Trophoblast cell (in vitro differentiated cells and primary cell): ENCODE measurements at regions not wholly inside any gene's neighbourhood (a gene's known extent, or its start where the extent isn't known, plus 50 kb on each side); places are given as distances from the start of the nearest gene placed in this dataset.

Experiments
- DNase-seq, 2 donors: peaks; one replicate each; pipeline ENCODE4 v3.0.0-alpha.2; 2016
- H2AFZ ChIP-seq: 2 replicates; pipeline ENCODE4 v1.6.1; 2013; ENCODE audit warnings: low read length, moderate library complexity, mild to moderate bottlenecking; ENCODE audit not compliant: insufficient read depth, poor library complexity
- H2AK5ac ChIP-seq: 2 replicates; pipeline ENCODE4 v1.6.1; 2013; ENCODE audit warnings: mild to moderate bottlenecking, low read length
- H2BK120ac ChIP-seq: 2 replicates; pipeline ENCODE4 v1.6.1; 2013; ENCODE audit warnings: low read length, mild to moderate bottlenecking, moderate library complexity; ENCODE audit not compliant: insufficient read depth, poor library complexity
- H2BK12ac ChIP-seq: 2 replicates; pipeline ENCODE4 v1.6.1; 2013; ENCODE audit warnings: mild to moderate bottlenecking, low read length, moderate library complexity
- H2BK5ac ChIP-seq: 2 replicates; pipeline ENCODE4 v1.6.1; 2013; ENCODE audit warnings: low read length, low read depth, moderate library complexity, mild to moderate bottlenecking; ENCODE audit not compliant: poor library complexity
- H3K14ac ChIP-seq: 2 replicates; pipeline ENCODE4 v1.6.1; 2013; ENCODE audit warnings: mild to moderate bottlenecking, low read length
- H3K18ac ChIP-seq: 2 replicates; pipeline ENCODE4 v1.6.1; 2013; ENCODE audit warnings: mild to moderate bottlenecking, low read length
- H3K23ac ChIP-seq: 2 replicates; pipeline ENCODE4 v1.6.1; 2013; ENCODE audit warnings: low read length
- H3K27ac ChIP-seq: 2 replicates; pipeline ENCODE4 v1.5.1; 2013; ENCODE audit warnings: low read depth, mild to moderate bottlenecking, inconsistent platforms, low read length, moderate library complexity
- H3K27me3 ChIP-seq: 2 replicates; pipeline ENCODE4 v1.6.1; 2013; ENCODE audit warnings: inconsistent platforms, mild to moderate bottlenecking, low read length, moderate library complexity; ENCODE audit not compliant: insufficient read depth
- H3K36me3 ChIP-seq, 2 experiments: 1 replicate in 1 of 2; 2 replicates in 1 of 2; pipeline ENCODE4 v1.6.1; 2013; ENCODE audit warnings: low read length in 2 of 2, mild to moderate bottlenecking in 2 of 2, moderate library complexity in 1 of 2; ENCODE audit not compliant: insufficient read depth in 2 of 2, control insufficient read depth in 1 of 2
- H3K4ac ChIP-seq: 2 replicates; pipeline ENCODE4 v1.6.1; 2013; ENCODE audit warnings: low read depth, mild to moderate bottlenecking, low read length, moderate library complexity
- H3K4me1 ChIP-seq, 2 experiments: 1 replicate in 1 of 2; 2 replicates in 1 of 2; pipeline ENCODE4 v1.6.1; 2013; ENCODE audit warnings: low read length in 2 of 2, mild to moderate bottlenecking in 2 of 2, moderate library complexity in 1 of 2; ENCODE audit not compliant: insufficient read depth in 2 of 2, control insufficient read depth in 1 of 2
- H3K4me2 ChIP-seq: 2 replicates; pipeline ENCODE4 v1.6.1; 2013; ENCODE audit warnings: inconsistent platforms, mild to moderate bottlenecking, low read length, moderate library complexity
- H3K4me3 ChIP-seq: 2 replicates; pipeline ENCODE4 v1.5.1; 2013; ENCODE audit warnings: mild to moderate bottlenecking, low read depth, low read length, inconsistent platforms
- H3K79me1 ChIP-seq: one replicate; pipeline ENCODE4 v1.6.1; 2013; ENCODE audit warnings: low read length
- H3K79me2 ChIP-seq: 2 replicates; pipeline ENCODE4 v1.6.1; 2013; ENCODE audit warnings: low read length, mild to moderate bottlenecking; ENCODE audit not compliant: control insufficient read depth, insufficient read depth, poor library complexity
- H3K9ac ChIP-seq: 2 replicates; pipeline ENCODE4 v1.6.1; 2013; ENCODE audit warnings: mild to moderate bottlenecking, low read length
- H3K9me3 ChIP-seq: 2 replicates; pipeline ENCODE4 v1.6.1; 2013; ENCODE audit warnings: low read depth, mild to moderate bottlenecking, control low read depth, inconsistent platforms, low read length; ENCODE audit not compliant: insufficient read depth
- H4K12ac ChIP-seq: 2 replicates; pipeline ENCODE4 v1.6.1; 2013; ENCODE audit warnings: low read depth, mild to moderate bottlenecking, low read length, moderate library complexity
- H4K8ac ChIP-seq: 2 replicates; pipeline ENCODE4 v1.6.1; 2013; ENCODE audit warnings: low read depth, mild to moderate bottlenecking, low read length, moderate library complexity
- H4K91ac ChIP-seq: one replicate; pipeline ENCODE4 v1.6.1; 2013; ENCODE audit warnings: low read depth, mild to moderate bottlenecking, low read length, moderate library complexity
- WGBS: extraction: QIAGEN DNeasy Blood & Tissue Kit; methylation state at CpG from one replicate; pipeline ENCODE4 v1.1.7; 2013; ENCODE audit warnings: missing lambda C conversion rate; ENCODE audit not compliant: insufficient read length, insufficient coverage; ENCODE audit errors: extremely low coverage; 5-methylcytosine and 5-hydroxymethylcytosine counted together

GRCh38 chr18:75546964-75547363, 119.5 kb upstream of the SMIM21 start:
- H2BK12ac ChIP-seq: no peak overlapping the region
- no peak for DNase-seq
- H3K9me3 ChIP-seq: peaks cover 2% of the 10 kb centered on the region
- H3K14ac ChIP-seq: no peak overlapping the region
- H4K12ac ChIP-seq: no peak overlapping the region
- no peaks in the 10 kb centered on the region for H3K4me1 ChIP-seq
- H2BK5ac ChIP-seq: no peak overlapping the region
- WGBS: no CpG with 5 or more reads among the region's 7 CpGs
- H2BK120ac ChIP-seq: no peak overlapping the region
- H3K4ac ChIP-seq: no peak overlapping the region
- H4K91ac ChIP-seq: no peak overlapping the region
- H3K9ac ChIP-seq: no peak overlapping the region
- no peaks in the 10 kb centered on the region for H3K79me1 ChIP-seq
- no peaks in the 10 kb centered on the region for H3K79me2 ChIP-seq
- H4K8ac ChIP-seq: no peak overlapping the region
- H2AK5ac ChIP-seq: no peak overlapping the region
- no peak overlapping the region for H3K18ac ChIP-seq
- H3K4me3 ChIP-seq: no peak overlapping the region
- H3K36me3 ChIP-seq: no peaks in the 10 kb centered on the region
- H3K4me2 ChIP-seq: no peak overlapping the region
- H2AFZ ChIP-seq: no peak overlapping the region
- no peaks in the 10 kb centered on the region for H3K27me3 ChIP-seq
- H3K27ac ChIP-seq: no peak overlapping the region
- no peak overlapping the region for H3K23ac ChIP-seq

GRCh38 chr18:75545189-75545588, 117.7 kb upstream of the SMIM21 start:
- H3K18ac ChIP-seq: no peak overlapping the region
- no peaks in the 10 kb centered on the region for H3K36me3 ChIP-seq
- H3K79me1 ChIP-seq: no peaks in the 10 kb centered on the region
- WGBS: no CpG with 5 or more reads among the region's 6 CpGs
- no peak overlapping the region for H3K14ac ChIP-seq
- no peak overlapping the region for H3K4me2 ChIP-seq
- H3K9me3 ChIP-seq: peaks cover 2% of the 10 kb centered on the region
- H4K91ac ChIP-seq: no peak overlapping the region
- no peaks in the 10 kb centered on the region for H3K27me3 ChIP-seq
- H2BK12ac ChIP-seq: no peak overlapping the region
- H3K79me2 ChIP-seq: no peaks in the 10 kb centered on the region
- no peak overlapping the region for H3K4me3 ChIP-seq
- no peak overlapping the region for H2AK5ac ChIP-seq
- H2BK5ac ChIP-seq: no peak overlapping the region
- no peak overlapping the region for H3K9ac ChIP-seq
- no peak overlapping the region for H4K8ac ChIP-seq
- H3K23ac ChIP-seq: no peak overlapping the region
- H3K27ac ChIP-seq: no peak overlapping the region
- no peak overlapping the region for H2BK120ac ChIP-seq
- H3K4me1 ChIP-seq: no peaks in the 10 kb centered on the region
- H3K4ac ChIP-seq: no peak overlapping the region
- H4K12ac ChIP-seq: no peak overlapping the region
- no peak for DNase-seq
- no peak overlapping the region for H2AFZ ChIP-seq

GRCh38 chr18:75544496-75544895, 117.0 kb upstream of the SMIM21 start:
- H4K91ac ChIP-seq: no peak overlapping the region

GRCh38 chr18:75544051-75544481, 116.6 kb upstream of the SMIM21 start:
- Histone ChIP-seq H4K91ac (no peak overlapping the region), H3K27me3 (no peaks in the 10 kb centered on the region), H3K27ac (no peak overlapping the region), H3K4me3 (no peak overlapping the region), H2AK5ac (no peak overlapping the region), H3K79me1 (no peaks in the 10 kb centered on the region), H2AFZ (no peak overlapping the region), H2BK5ac (no peak overlapping the region), H3K4me2 (no peak overlapping the region), H3K23ac (no peak overlapping the region), H2BK120ac (no peak overlapping the region), H2BK12ac (no peak overlapping the region), H3K9me3 (peaks cover 2% of the 10 kb centered on the region), H3K9ac (no peak overlapping the region), H3K18ac (no peak overlapping the region), H3K14ac (no peak overlapping the region), H3K79me2 (no peaks in the 10 kb centered on the region), H3K36me3 (no peaks in the 10 kb centered on the region), H3K4ac (no peak overlapping the region), H4K12ac (no peak overlapping the region), H4K8ac (no peak overlapping the region), H3K4me1 (no peaks in the 10 kb centered on the region)
- no CpG with 5 or more reads among the region's 10 CpGs for WGBS
- DNase-seq: no peak

More at GRCh38 chr18:75544496-75544895, 117.0 kb upstream of the SMIM21 start:
- Histone ChIP-seq H3K14ac (no peak overlapping the region), H3K4ac (no peak overlapping the region), H3K27me3 (no peaks in the 10 kb centered on the region), H3K18ac (no peak overlapping the region), H3K9ac (no peak overlapping the region), H3K4me2 (no peak overlapping the region), H3K4me1 (no peaks in the 10 kb centered on the region), H3K79me1 (no peaks in the 10 kb centered on the region), H3K4me3 (no peak overlapping the region), H3K27ac (no peak overlapping the region), H4K8ac (no peak overlapping the region), H3K79me2 (no peaks in the 10 kb centered on the region), H2BK12ac (no peak overlapping the region), H3K36me3 (no peaks in the 10 kb centered on the region), H3K23ac (no peak overlapping the region), H3K9me3 (peaks cover 2% of the 10 kb centered on the region), H2AFZ (no peak overlapping the region), H2BK120ac (no peak overlapping the region), H4K12ac (no peak overlapping the region), H2AK5ac (no peak overlapping the region), H2BK5ac (no peak overlapping the region)
- WGBS: no CpG with 5 or more reads among the region's 5 CpGs
- no peak for DNase-seq
